ENCODE measurements at regions not wholly inside any gene's neighbourhood (a gene's known extent, or its start where the extent isn't known, plus 50 kb on each side); places are given as distances from the start of the nearest gene placed in this dataset.
"Not testable (repeated sequence)": the region's sequence is repeated elsewhere in the genome, so short reads cannot be mapped to it uniquely, and the experiment has no call there.

- DNase-seq = not testable (repeated sequence)
These were observed 93.8 kb upstream of the MSH6 start for GRCh38 chr2:47689118-47689517.

GRCh38 chr2:47688561-47688960, 94.4 kb upstream of the MSH6 start:
- no peak for DNase-seq

GRCh38 chr2:47687856-47688255, 95.1 kb upstream of the MSH6 start:
- no peak for DNase-seq

GRCh38 chr2:47686018-47686417, 96.9 kb upstream of the MSH6 start:
- DNase-seq = no peak

- DNase-seq = no peak
These were observed 100.7 kb upstream of the MSH6 start for GRCh38 chr2:47682216-47682749.

- DNase-seq = no peak
These were observed 105.6 kb upstream of the KCNK12 start for GRCh38 chr2:47676261-47676926.

GRCh38 chr2:47675196-47675825, 104.5 kb upstream of the KCNK12 start:
- DNase-seq = no peak

GRCh38 chr2:47666332-47666731, 95.5 kb upstream of the KCNK12 start:
- no peak for DNase-seq

GRCh38 chr2:47664817-47665216, 94.0 kb upstream of the KCNK12 start:
- DNase-seq = no peak

GRCh38 chr2:47662552-47662951, 91.8 kb upstream of the KCNK12 start:
- no peak for DNase-seq

- DNase-seq = no peak
These were observed 90.5 kb upstream of the KCNK12 start for GRCh38 chr2:47661310-47661709.

GRCh38 chr2:47660168-47660567, 89.4 kb upstream of the KCNK12 start:
- no peak for DNase-seq

GRCh38 chr2:47658646-47659320, 88.0 kb upstream of the KCNK12 start:
- DNase-seq = no peak

- no peak for DNase-seq
These were observed 87.2 kb upstream of the KCNK12 start for GRCh38 chr2:47657886-47658489.

GRCh38 chr2:47656715-47657600, 86.2 kb upstream of the KCNK12 start:
- no peak for DNase-seq

- no peak for DNase-seq
These were observed 84.7 kb upstream of the KCNK12 start for GRCh38 chr2:47655563-47655880.

GRCh38 chr2:47654790-47655562, 84.2 kb upstream of the KCNK12 start:
- peak; percentile 80 for DNase-seq

- DNase-seq = peak; percentile 67
These were observed 83.4 kb upstream of the KCNK12 start for GRCh38 chr2:47653902-47654789.

- DNase-seq = no peak
These were observed 82.3 kb upstream of the KCNK12 start for GRCh38 chr2:47653036-47653435.

- no peak for DNase-seq
These were observed 81.4 kb upstream of the KCNK12 start for GRCh38 chr2:47652061-47652690.

Measured in NCI-H510A (cell line).